Effector memory CD8-positive, alpha-beta T cell (primary cell): ENCODE measurements at regions not wholly inside any gene's neighbourhood (a gene's known extent, or its start where the extent isn't known, plus 50 kb on each side); places are given as distances from the start of the nearest gene placed in this dataset.
"Not testable (repeated sequence)": the region's sequence is repeated elsewhere in the genome, so short reads cannot be mapped to it uniquely, and the experiment has no call there.

Experiments
- ATAC-seq: fragments of 150-1000 bp; cut with Tn5 transposase; replicated peaks from 2 replicates; pipeline ENCODE4 v1.10.0; 2021; ENCODE audit warnings: mild to moderate bottlenecking, moderate library complexity
- DNase-seq, 3 experiments: peaks; one replicate each; pipeline ENCODE4 v3.0.0; 2021
- H3K27ac Mint-ChIP-seq, 2 donors: one replicate each; pipeline ENCODE4 v1.8.0; 2022; ENCODE audit warnings: mild to moderate bottlenecking in 2 of 2, mixed read lengths in 2 of 2, moderate library complexity in 2 of 2
- H3K27me3 Mint-ChIP-seq, 2 donors: one replicate each; pipeline ENCODE4 v1.8.0; 2022; ENCODE audit warnings: mixed read lengths in 2 of 2
- H3K36me3 Mint-ChIP-seq: one replicate; pipeline ENCODE4 v1.8.0; 2022; ENCODE audit warnings: mild to moderate bottlenecking, moderate library complexity, mixed read lengths; ENCODE audit not compliant: insufficient read depth
- H3K4me1 Mint-ChIP-seq, 2 donors: one replicate each; pipeline ENCODE4 v1.8.0; 2022; ENCODE audit warnings: low read depth in 2 of 2, mixed read lengths in 2 of 2
- H3K4me3 Mint-ChIP-seq, 2 donors: one replicate each; pipeline ENCODE4 v1.8.0; 2022; ENCODE audit warnings: mild to moderate bottlenecking in 2 of 2, mixed read lengths in 2 of 2, moderate library complexity in 2 of 2
- H3K9me3 Mint-ChIP-seq, 2 donors: one replicate each; pipeline ENCODE4 v1.8.0; 2022; ENCODE audit warnings: mixed read lengths in 2 of 2

GRCh38 chr3:33941804-33942203, 143.4 kb downstream of the PDCD6IP start:
- no peak overlapping the region for H3K4me3 Mint-ChIP-seq

GRCh38 chr3:33942483-33943150, 144.2 kb downstream of the PDCD6IP start:
- H3K27me3 Mint-ChIP-seq, result peaks cover 11 to 26% of the 10 kb centered on the region in 2 donors
- no peaks in the 10 kb centered on the region for H3K36me3 Mint-ChIP-seq
- no peak overlapping the region for H3K27ac Mint-ChIP-seq
- ATAC-seq, result no peak
- no peak overlapping the region for H3K4me3 Mint-ChIP-seq
- no peak for DNase-seq
- H3K9me3 Mint-ChIP-seq, result no peaks in the 10 kb centered on the region
- peaks cover 0 to 7% of the 10 kb centered on the region in 2 donors for H3K4me1 Mint-ChIP-seq

More at GRCh38 chr3:33941804-33942203, 143.4 kb downstream of the PDCD6IP start:
- no peak for DNase-seq
- Mint-ChIP-seq H3K9me3 (no peaks in the 10 kb centered on the region), H3K27ac (no peak overlapping the region), H3K27me3 (peaks cover 18 to 34% of the 10 kb centered on the region in 2 donors), H3K4me1 (peaks cover 0 to 7% of the 10 kb centered on the region in 2 donors), H3K36me3 (no peaks in the 10 kb centered on the region)
- no peak for ATAC-seq

- Mint-ChIP-seq H3K4me3 (no peak overlapping the region), H3K27me3 (peaks cover 6 to 20% of the 10 kb centered on the region in 2 donors), H3K27ac (no peak overlapping the region), H3K9me3 (no peaks in the 10 kb centered on the region), H3K36me3 (no peaks in the 10 kb centered on the region), H3K4me1 (peaks cover 0 to 7% of the 10 kb centered on the region in 2 donors)
- ATAC-seq (no peak), DNase-seq (no peak)
Measured at GRCh38 chr3:33943277-33943676, 144.8 kb downstream of the PDCD6IP start.

- H3K27ac Mint-ChIP-seq, ATAC-seq, DNase-seq, H3K9me3 Mint-ChIP-seq, H3K4me1 Mint-ChIP-seq, H3K4me3 Mint-ChIP-seq, H3K36me3 Mint-ChIP-seq: not testable (repeated sequence)
- peaks cover 13 to 21% of the 10 kb centered on the region in 2 donors for H3K27me3 Mint-ChIP-seq
Measured at GRCh38 chr3:33946612-33947011, 148.2 kb downstream of the PDCD6IP start.

- Mint-ChIP-seq H3K36me3 (no peaks in the 10 kb centered on the region), H3K27ac (no peak overlapping the region), H3K4me3 (no peak overlapping the region), H3K4me1 (no peaks in the 10 kb centered on the region), H3K9me3 (no peaks in the 10 kb centered on the region), H3K27me3 (peaks cover 16 to 26% of the 10 kb centered on the region in 2 donors)
- ATAC-seq (no peak), DNase-seq (no peak)
Measured at GRCh38 chr3:33947272-33948195, 149.1 kb downstream of the PDCD6IP start.

- DNase-seq, result no peak
- peaks cover 16 to 26% of the 10 kb centered on the region in 2 donors for H3K27me3 Mint-ChIP-seq
- H3K36me3 Mint-ChIP-seq, result no peaks in the 10 kb centered on the region
- no peak for ATAC-seq
- no peak overlapping the region for H3K4me3 Mint-ChIP-seq
- H3K9me3 Mint-ChIP-seq, result no peaks in the 10 kb centered on the region
- H3K4me1 Mint-ChIP-seq, result no peaks in the 10 kb centered on the region
- no peak overlapping the region for H3K27ac Mint-ChIP-seq
Measured at GRCh38 chr3:33949074-33949473, 150.6 kb downstream of the PDCD6IP start.

- Mint-ChIP-seq H3K4me3 (no peak overlapping the region), H3K4me1 (no peaks in the 10 kb centered on the region), H3K36me3 (no peaks in the 10 kb centered on the region), H3K27me3 (peaks cover 13 to 23% of the 10 kb centered on the region in 2 donors), H3K9me3 (no peaks in the 10 kb centered on the region), H3K27ac (no peak overlapping the region)
- ATAC-seq, result no peak
- no peak for DNase-seq
Measured at GRCh38 chr3:33954956-33955355, 156.5 kb downstream of the PDCD6IP start.

- DNase-seq, result no peak
- H3K9me3 Mint-ChIP-seq, result no peaks in the 10 kb centered on the region
- H3K36me3 Mint-ChIP-seq, result no peaks in the 10 kb centered on the region
- no peak for ATAC-seq
- H3K27me3 Mint-ChIP-seq, result peaks cover 9 to 21% of the 10 kb centered on the region in 2 donors
- no peaks in the 10 kb centered on the region for H3K4me1 Mint-ChIP-seq
- H3K4me3 Mint-ChIP-seq, result no peak overlapping the region
- no peak overlapping the region for H3K27ac Mint-ChIP-seq
Measured at GRCh38 chr3:33956206-33956605, 157.8 kb downstream of the PDCD6IP start.

- Mint-ChIP-seq H3K27ac (no peak overlapping the region), H3K4me1 (no peaks in the 10 kb centered on the region), H3K9me3 (no peaks in the 10 kb centered on the region), H3K36me3 (no peaks in the 10 kb centered on the region), H3K27me3 (peaks cover 3 to 15% of the 10 kb centered on the region in 2 donors), H3K4me3 (no peak overlapping the region)
- ATAC-seq (no peak), DNase-seq (no peak)
Measured at GRCh38 chr3:33956776-33957175, 158.3 kb downstream of the PDCD6IP start.

- Mint-ChIP-seq H3K36me3 (no peaks in the 10 kb centered on the region), H3K27me3 (peaks cover 0 to 13% of the 10 kb centered on the region in 2 donors), H3K27ac (no peak overlapping the region), H3K4me3 (no peak overlapping the region), H3K9me3 (no peaks in the 10 kb centered on the region), H3K4me1 (no peaks in the 10 kb centered on the region)
- DNase-seq (no peak), ATAC-seq (no peak)
Measured at GRCh38 chr3:33957176-33957575, 158.7 kb downstream of the PDCD6IP start.

GRCh38 chr3:33958661-33959060, 160.2 kb downstream of the PDCD6IP start:
- H3K36me3 Mint-ChIP-seq, result no peaks in the 10 kb centered on the region
- H3K27me3 Mint-ChIP-seq, result peaks cover 0 to 13% of the 10 kb centered on the region in 2 donors
- DNase-seq, result no peak
- no peak overlapping the region for H3K4me3 Mint-ChIP-seq
- no peak overlapping the region for H3K27ac Mint-ChIP-seq
- H3K4me1 Mint-ChIP-seq, result no peaks in the 10 kb centered on the region
- ATAC-seq, result no peak
- no peaks in the 10 kb centered on the region for H3K9me3 Mint-ChIP-seq

- Mint-ChIP-seq H3K36me3 (no peaks in the 10 kb centered on the region), H3K9me3 (no peaks in the 10 kb centered on the region), H3K4me3 (no peak overlapping the region), H3K27ac (no peak overlapping the region), H3K27me3 (peaks cover 0 to 13% of the 10 kb centered on the region in 2 donors), H3K4me1 (no peaks in the 10 kb centered on the region)
- ATAC-seq (no peak), DNase-seq (no peak)
Measured at GRCh38 chr3:33962396-33962795, 164.0 kb downstream of the PDCD6IP start.

GRCh38 chr3:33970180-33970579, 171.8 kb downstream of the PDCD6IP start:
- not testable (repeated sequence) for H3K9me3 Mint-ChIP-seq, H3K27ac Mint-ChIP-seq, H3K4me1 Mint-ChIP-seq, H3K36me3 Mint-ChIP-seq, DNase-seq, ATAC-seq, H3K4me3 Mint-ChIP-seq
- peaks cover 31 to 37% of the 10 kb centered on the region in 2 donors for H3K27me3 Mint-ChIP-seq

- DNase-seq (no peak), ATAC-seq (no peak)
- H3K9me3 Mint-ChIP-seq, result peaks cover 0 to 7% of the 10 kb centered on the region in 2 donors
- H3K4me1 Mint-ChIP-seq, result peaks cover 0 to 3% of the 10 kb centered on the region in 2 donors
- no peaks in the 10 kb centered on the region for H3K36me3 Mint-ChIP-seq
- no peak overlapping the region for H3K27ac Mint-ChIP-seq
- H3K4me3 Mint-ChIP-seq, result no peak overlapping the region
- H3K27me3 Mint-ChIP-seq, result peaks cover 31 to 37% of the 10 kb centered on the region in 2 donors
Measured at GRCh38 chr3:33971055-33971454, 172.6 kb downstream of the PDCD6IP start.
